NCI-H1694 (cell line): ENCODE measurements at regions not wholly inside any gene's neighbourhood (a gene's known extent, or its start where the extent isn't known, plus 50 kb on each side); places are given as distances from the start of the nearest gene placed in this dataset.
A peak's percentile ranks its signal among the peaks of the same experiment; 100 is the strongest.

ENCODE experiments used
- DNase-seq: peaks from one replicate; lab custom pipeline; 2025; lab: John Stamatoyannopoulos, UW

- no peak for DNase-seq
Observed at GRCh38 chr4:74615411-74615810, 170.5 kb downstream of the AREG start.

DNA sequence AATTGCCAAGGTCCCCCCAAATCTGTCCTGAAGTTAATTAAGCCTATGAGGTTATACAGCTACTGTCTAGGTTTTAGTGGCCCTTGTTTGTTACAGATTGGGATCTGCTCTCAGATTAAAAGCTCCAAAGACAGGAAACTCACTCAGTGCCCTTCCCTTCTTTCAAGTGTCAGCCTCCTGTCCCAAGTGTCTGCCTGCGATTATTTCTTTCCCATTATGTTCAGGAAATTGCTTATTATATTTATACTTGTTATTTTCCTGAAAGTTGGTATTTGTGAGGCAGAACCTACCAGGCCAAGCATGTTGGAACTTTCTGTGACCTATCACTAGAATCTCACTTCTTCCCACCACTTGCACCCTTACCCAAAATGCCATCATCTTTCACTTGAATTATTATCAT is 173.2 kb downstream of the AREG start:
- no peak for DNase-seq

GRCh38 chr4:74618659-74619058 is 173.7 kb downstream of the AREG start:
- DNase-seq: no peak

DNA sequence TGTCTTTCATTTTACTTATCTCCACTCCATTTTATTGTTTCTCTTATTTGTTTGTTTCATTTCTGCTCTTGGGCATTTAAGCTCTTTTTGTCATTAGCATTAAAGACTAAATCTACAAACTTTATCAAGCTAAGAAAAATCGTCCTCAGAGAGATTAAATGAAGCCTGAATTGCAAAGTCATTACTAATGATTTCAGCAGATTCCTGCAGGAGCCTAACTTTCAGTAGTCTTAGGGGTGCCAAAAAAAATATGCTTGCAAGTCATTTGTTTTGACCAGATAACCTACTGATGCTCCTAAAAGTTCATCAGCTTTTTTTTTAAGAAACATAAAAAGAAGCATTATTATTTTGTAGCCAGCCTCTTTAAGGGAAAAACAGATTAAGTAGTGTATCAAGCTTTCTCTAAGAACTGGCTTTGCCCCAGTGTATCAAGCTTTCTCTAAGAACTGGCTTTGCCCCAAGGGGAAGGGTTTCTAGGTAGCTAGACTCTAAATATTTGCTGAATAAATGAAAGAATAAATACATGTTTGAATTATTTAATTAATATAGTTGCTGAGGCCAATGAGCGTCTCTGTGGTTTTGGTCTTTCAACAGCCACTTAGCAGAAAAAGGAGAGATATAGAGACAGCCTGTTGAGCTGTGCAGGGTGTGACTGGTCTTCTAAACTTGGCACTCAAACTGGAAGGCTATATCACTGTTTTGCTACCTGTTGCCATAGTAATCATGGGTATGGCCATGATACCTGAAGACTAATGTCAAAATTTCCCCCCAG is 174.2 kb downstream of the BTC start:
- DNase-seq: no peak

DNA sequence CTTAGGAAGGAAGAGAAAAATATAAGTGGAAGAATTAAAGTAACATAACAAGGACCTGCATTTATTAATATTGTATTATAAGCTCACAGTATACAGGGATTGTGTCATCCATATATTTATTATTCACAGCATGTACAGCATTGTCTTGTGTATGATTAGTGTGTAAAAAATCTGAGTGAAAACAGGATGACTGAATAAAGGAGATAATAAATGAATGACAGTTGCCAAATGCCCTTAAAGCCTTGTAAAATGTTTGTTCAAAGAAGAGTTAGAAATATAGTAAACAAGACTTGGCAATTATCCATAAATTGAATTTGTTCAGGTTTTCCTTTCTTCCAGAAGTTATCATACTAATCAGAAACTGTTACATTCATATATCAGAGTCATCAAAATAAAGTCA is 172.7 kb downstream of the BTC start:
- DNase-seq: no peak

GRCh38 chr4:74623041-74623440 is 171.3 kb downstream of the BTC start:
- DNase-seq: peak; percentile 0

DNA sequence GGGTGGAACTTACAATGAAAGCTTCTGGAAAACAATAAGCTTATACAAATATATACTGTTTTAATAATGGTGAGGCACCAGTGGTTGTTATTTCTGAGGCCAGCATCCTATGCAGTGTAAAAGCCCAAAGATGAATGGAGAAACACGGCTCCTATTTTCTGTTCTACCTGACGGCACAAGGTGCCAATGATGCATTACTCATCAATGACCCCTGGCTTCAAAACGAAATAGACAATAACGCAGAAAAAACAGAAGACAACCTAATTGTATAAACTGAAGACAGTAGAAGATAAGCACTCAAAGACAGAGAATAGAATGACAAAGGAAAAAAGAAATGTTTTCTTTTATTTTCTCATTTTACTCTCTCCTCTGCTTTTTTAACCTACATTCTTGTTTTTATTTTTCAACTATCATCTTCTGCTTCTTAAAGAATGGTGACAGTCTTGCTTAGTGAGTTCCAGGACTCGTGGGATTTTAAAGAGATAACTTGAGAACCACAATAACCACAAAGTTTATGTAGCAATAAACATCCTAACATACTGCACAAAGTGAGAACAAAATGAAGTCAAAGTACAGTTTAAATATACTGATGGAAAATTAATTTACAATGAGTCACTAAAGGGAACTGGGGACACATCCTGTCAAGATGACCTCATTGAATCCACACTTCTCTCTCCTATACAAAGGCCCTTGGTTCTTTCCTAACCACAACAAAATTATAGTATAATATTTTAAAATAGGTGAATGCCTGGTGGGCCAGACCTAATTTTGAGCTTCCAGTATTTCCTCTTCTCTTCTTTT is 169.8 kb downstream of the BTC start:
- no peak for DNase-seq

GRCh38 chr4:74625981-74626380 is 168.3 kb downstream of the BTC start:
- no peak for DNase-seq

DNA sequence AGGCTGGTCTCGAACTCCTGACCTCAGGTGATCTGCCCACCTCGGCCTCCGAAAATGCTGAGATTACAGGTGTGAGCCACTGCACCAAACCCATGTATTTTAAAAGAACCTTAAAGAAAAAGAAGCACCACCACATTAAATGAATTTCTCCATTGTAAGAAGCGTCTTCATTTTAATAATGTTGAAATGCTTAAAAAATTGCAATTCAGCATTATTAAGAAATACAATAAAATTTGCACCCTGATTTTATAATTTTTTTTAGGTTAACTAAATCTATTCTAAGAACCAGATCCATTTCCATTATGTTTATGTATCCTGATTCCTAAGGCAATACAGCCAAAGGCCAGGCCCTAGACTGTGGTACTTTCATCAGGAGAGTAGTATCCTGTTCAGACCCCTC is 167.2 kb downstream of the BTC start:
- no peak for DNase-seq

- no peak for DNase-seq
Observed at GRCh38 chr4:74627504-74627903, 166.8 kb downstream of the BTC start.

DNA sequence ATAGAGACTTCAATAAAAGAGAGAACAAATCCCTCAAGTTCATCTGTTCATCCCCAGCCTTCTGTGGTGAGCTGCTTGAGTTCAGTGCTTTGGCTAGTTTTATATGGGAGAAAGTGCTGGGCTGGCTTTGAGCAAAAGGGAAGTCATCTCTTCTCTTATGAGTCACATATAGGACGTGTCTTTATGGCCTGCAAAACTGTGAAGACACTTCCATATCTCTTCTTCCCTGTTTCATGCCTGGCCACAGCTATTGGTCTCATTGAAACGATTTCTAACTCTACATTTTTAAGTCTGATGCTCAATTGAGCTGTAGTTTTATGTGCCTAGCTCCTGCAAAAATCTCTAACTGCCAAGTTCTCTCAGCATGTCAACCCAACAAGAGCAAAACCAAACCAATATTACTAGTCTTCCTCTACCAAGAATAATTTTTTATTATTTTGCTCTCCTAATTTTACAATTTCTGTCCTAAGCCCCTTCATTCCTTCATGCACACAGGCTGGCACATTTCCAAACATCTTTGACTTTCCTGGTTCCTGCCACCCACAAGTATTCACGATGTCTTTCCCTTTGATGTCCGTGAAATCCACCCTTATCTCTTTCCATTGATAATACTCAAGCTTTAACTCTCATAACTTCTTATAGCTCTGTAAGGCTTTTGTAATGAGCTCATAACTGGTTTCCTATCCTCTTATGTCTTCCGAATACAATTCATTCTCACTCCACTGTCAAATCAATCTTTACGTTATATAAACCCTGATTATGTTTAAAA is 165.3 kb downstream of the BTC start:
- no peak for DNase-seq

GRCh38 chr4:74630551-74630950 is 163.8 kb downstream of the BTC start:
- DNase-seq: no peak

DNA sequence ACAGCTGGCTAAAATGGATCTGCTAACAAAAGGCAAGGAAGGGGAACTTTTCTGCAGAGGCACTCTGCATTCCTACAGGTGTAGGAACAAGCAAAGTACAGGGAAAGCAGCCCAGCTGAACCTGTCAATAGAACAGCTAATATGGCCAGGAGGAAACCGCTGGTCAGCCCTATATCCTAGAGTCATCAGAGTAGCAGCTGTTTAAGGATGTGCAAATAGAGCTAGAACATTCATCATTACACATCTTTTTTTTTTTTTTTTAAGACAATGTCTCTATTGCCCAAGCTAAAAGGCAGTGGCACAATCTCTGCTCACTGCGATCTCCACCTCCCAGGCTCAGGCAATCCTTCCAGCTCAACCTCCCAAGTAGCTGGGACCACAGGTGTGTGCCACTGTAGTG is 163.0 kb downstream of the BTC start:
- DNase-seq: no peak

GRCh38 chr4:74631988-74632387 is 162.3 kb downstream of the BTC start:
- DNase-seq: no peak

- no peak for DNase-seq
Observed at GRCh38 chr4:74632634-74633033, 161.7 kb downstream of the BTC start.

- DNase-seq: no peak
Observed at GRCh38 chr4:74635074-74635473, 159.2 kb downstream of the BTC start.

DNA sequence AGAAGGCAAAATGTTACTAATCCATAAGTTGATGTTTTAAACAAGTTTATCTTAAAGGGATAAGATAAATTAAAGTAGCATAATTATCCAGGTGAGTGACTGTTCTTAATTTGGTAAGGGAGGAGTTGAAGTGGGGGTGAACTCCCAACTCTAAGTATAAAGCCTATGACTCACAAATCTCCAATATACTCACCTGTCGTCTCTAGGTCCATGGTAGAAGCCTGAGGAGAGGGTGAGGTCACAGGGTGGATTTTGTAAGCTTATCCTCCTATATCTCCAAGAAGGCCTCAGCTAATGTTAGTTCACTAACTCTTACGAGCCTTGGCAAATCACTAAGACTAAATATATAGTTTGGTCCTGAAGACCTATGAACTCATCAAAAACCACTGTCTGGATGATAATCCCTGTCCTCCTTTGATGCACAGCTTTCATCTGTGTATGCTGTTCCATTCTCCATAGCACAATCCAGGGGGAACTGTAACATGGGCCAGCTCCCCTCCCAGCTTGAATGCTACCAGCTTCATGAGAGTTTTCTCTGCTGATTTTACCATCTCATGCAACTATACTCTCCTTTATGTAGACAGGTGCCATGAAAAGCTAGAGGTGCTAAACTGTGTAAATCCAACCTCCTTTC is 158.7 kb downstream of the BTC start:
- DNase-seq: no peak

GRCh38 chr4:74638001-74638400 is 156.3 kb downstream of the BTC start:
- no peak for DNase-seq

DNA sequence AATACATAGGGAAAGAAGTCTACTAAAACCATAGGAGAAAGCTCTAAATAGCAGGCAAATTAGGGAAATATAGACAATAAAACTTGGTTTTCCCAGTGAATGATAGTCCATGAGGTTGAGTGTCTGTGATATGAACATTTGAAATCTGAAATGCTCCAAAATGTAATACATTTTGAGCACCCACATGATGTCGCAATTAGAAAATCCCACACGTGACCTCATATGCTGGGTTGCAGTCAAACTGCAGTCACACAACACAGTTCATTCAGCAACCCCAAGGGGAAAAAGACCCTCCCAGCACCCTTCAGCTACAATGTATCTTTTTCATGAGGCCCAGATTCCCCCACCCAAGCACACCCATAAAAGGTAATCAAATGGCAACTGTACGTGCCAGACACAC is 155.6 kb downstream of the BTC start:
- no peak for DNase-seq

DNA sequence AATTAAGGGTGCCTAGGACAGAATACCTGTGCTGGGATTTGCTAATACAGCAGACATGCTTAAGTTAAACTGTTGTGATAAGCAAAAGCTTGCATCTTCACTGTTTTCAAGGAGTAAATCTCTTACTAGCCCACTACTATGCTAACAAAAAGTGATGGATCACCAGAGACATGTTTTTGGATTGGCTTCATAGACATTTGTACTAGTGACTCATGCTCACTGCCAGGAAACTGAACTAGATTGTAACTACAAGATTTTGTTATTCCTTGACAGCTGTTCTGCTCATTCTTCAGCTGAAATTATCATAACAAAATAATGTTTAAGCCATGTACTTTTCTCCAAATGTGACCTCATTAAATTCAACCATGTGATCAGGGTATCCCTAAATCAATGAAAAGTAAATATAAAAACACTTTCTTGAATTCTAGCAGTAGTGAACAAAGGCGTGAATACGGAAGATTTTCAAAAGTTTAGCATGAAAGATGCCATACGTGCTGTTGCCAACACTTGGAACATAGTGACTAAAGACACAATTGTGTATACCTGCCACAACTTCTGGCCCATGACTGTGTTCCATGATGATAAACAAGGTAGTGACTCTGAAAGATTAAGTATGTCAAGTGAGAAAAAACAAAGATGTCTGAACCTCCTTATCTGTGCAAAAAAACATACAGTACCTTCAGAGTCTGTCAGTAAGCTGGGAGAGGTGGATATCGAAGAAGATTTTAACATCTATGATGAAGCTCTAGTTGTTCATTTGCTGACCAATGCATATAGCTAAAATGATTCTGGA is 154.0 kb downstream of the BTC start:
- no peak for DNase-seq

DNA sequence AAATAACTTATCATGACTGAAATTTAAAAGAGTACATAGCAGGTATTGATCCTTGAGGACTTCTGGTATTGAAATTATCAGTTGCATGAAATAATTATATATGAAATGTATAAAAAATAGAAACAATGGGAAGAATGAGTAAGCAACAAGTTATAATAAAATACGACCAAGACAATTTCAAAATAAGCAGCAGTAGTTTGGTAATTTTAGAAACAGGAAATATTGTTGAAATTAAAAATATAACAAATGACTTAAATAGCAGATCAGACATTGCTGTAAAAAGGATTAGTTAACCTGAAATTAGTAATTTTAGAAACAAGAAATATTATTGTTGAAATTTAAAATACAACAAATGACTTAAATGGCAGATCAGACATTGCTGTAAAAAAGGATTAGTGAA is 152.3 kb downstream of the BTC start:
- DNase-seq: no peak

GRCh38 chr4:74649193-74649592 is 145.1 kb downstream of the BTC start:
- DNase-seq: no peak
